ENCODE measurements at regions not wholly inside any gene's neighbourhood (a gene's known extent, or its start where the extent isn't known, plus 50 kb on each side); places are given as distances from the start of the nearest gene placed in this dataset.

GRCh38 chr11:129248618-129249017, 56.5 kb upstream of the ARHGAP32 start:
- TF ChIP-seq EP300 (IDR thresholded peaks at IDR 0.05) (no peak), POLR2AphosphoS5 (IDR thresholded peaks at IDR 0.05) (no peak), CTCF (IDR thresholded peaks at IDR 0.05) (no peak), POLR2A (IDR thresholded peaks at IDR 0.05) (no peak)

Measured in stomach (tissue), 4 donors.